ENCODE measurements at regions not wholly inside any gene's neighbourhood (a gene's known extent, or its start where the extent isn't known, plus 50 kb on each side); places are given as distances from the start of the nearest gene placed in this dataset.

GRCh38 chr2:190827720-190828119 lies 52.9 kb upstream of the GLS start:
- TF ChIP-seq CTCF (IDR thresholded peaks at IDR 0.05) (no peak), POLR2A (IDR thresholded peaks at IDR 0.05) (no peak)

Data from Peyer's patch (tissue), 4 donors.